HCT116 (cell line): ENCODE measurements at regions not wholly inside any gene's neighbourhood (a gene's known extent, or its start where the extent isn't known, plus 50 kb on each side); places are given as distances from the start of the nearest gene placed in this dataset.
"Not testable (repeated sequence)": the region's sequence is repeated elsewhere in the genome, so short reads cannot be mapped to it uniquely, and the experiment has no call there.

ENCODE experiments used
- ATAC-seq: fragments of 200-7000 bp; cut with Tn5 transposase; 2 replicates; pipeline ENCODE4 v1.9.1; 2020; ENCODE audit warnings: mild to moderate bottlenecking, moderate library complexity
- BruUV-seq: library from RNA; stranded (reverse); fragments of 400-500 nt; replicated peaks from 2 replicates; lab custom pipeline; 2021; lab: Mats Ljungman, UMichigan
- CTCF ChIA-PET: fragments of 300-600 bp; sonication (Branson Sonifier 250); formaldehyde crosslinking; loops from one replicate; lab custom pipeline; 2021; ENCODE audit warnings: antibody characterized with exemption; lab: Charles Lee
- POLR2A ChIA-PET: fragments of 300-600, 350-600 bp; sonication (Branson Sonifier 250); formaldehyde crosslinking; loops from one replicate; lab custom pipeline; 2021; ENCODE audit warnings: antibody characterized with exemption; lab: Charles Lee
- RAD21 ChIA-PET, 2 experiments: fragments of 300-600 bp; sonication (Branson Sonifier 250); formaldehyde crosslinking; loops; one replicate each; lab custom pipeline; 2023; ENCODE audit warnings: low total read pairs in 2 of 2; ENCODE audit not compliant: uncharacterized antibody in 2 of 2, unreplicated experiment in 2 of 2, low non-redundant PET in 1 of 2; lab: Charles Lee
- DNase-seq: peaks from one replicate; pipeline ENCODE4 v3.0.0-alpha.2; 2010; ENCODE audit warnings: low read depth, low spot score
- H2AFZ ChIP-seq: fragments of 200-600 bp; shearing (Covaris generic), sonication (generic); 2 replicates; pipeline ENCODE4 v1.6.1; 2017; ENCODE audit warnings: low read depth, mixed run types, mixed read lengths, antibody characterized with exemption, low read length; ENCODE audit not compliant: poor library complexity, severe bottlenecking
- H3K27ac ChIP-seq: 2 replicates; pipeline ENCODE4 v1.5.1; 2012; ENCODE audit warnings: low read depth, low read length
- H3K27me3 ChIP-seq: fragments of 200-600 bp; sonication (generic); 2 replicates; pipeline ENCODE4 v1.6.1; 2016; ENCODE audit warnings: mixed run types, low read length, mixed read lengths; ENCODE audit not compliant: insufficient read depth
- H3K36me3 ChIP-seq, 2 experiments: fragments of 200-500 bp in 1 of 2; fragments of 200-600 bp in 1 of 2; sonication (Bioruptor generic) in 1 of 2; sonication (generic) in 1 of 2; 2 replicates each; pipeline versions ENCODE4 v1.5.1 to v1.6.1; 2014 to 2016; ENCODE audit warnings: low read length in 2 of 2, inconsistent platforms in 1 of 2, mixed read lengths in 1 of 2, mixed run types in 1 of 2; ENCODE audit not compliant: insufficient read depth in 2 of 2, control insufficient read depth in 1 of 2
- H3K4me1 ChIP-seq, 2 experiments: fragments of 200-600 bp in 1 of 2; sonication (generic) in 1 of 2; 2 replicates each; pipeline versions ENCODE4 v1.5.1 to v1.6.1; 2012 to 2017; ENCODE audit warnings: low read length in 2 of 2, inconsistent platforms in 1 of 2, mild to moderate bottlenecking in 1 of 2, mixed read lengths in 1 of 2, mixed run types in 1 of 2, moderate library complexity in 1 of 2; ENCODE audit not compliant: insufficient read depth in 2 of 2, control insufficient read depth in 1 of 2
- H3K4me2 ChIP-seq: fragments of 200-600 bp; sonication (generic); 2 replicates; pipeline ENCODE4 v1.6.1; 2017; ENCODE audit warnings: mixed run types, low read length, mixed read lengths
- H3K4me3 ChIP-seq, 2 experiments: fragments of 200-600 bp in 1 of 2; sonication (generic) in 1 of 2; replicated peaks in 1 of 2; 2 replicates each; pipeline ENCODE4 v1.5.1; 2011 to 2016; ENCODE audit warnings: low read length in 2 of 2, control low read depth in 1 of 2, low read depth in 1 of 2, mild to moderate bottlenecking in 1 of 2, mixed read lengths in 1 of 2, mixed run types in 1 of 2
- H3K79me2 ChIP-seq: fragments of 200-600 bp; sonication (generic); 2 replicates; pipeline ENCODE4 v1.6.1; 2017; ENCODE audit warnings: mild to moderate bottlenecking, mixed run types, low read length, moderate library complexity, mixed read lengths; ENCODE audit not compliant: insufficient read depth
- H3K9ac ChIP-seq: fragments of 200-600 bp; sonication (generic); 2 replicates; pipeline ENCODE4 v1.6.1; 2016; ENCODE audit warnings: low read length, mixed read lengths
- H3K9me2 ChIP-seq: fragments of 200-600 bp; sonication (generic), shearing (Covaris generic); 2 replicates; pipeline ENCODE4 v1.6.1; 2017; ENCODE audit warnings: mixed run types, mild to moderate bottlenecking, moderate library complexity; ENCODE audit not compliant: insufficient read depth
- H3K9me3 ChIP-seq, 2 experiments: fragments of 200-500 bp in 1 of 2; fragments of 200-600 bp in 1 of 2; sonication (Bioruptor generic) in 1 of 2; sonication (generic) in 1 of 2; 2 replicates each; pipeline ENCODE4 v1.6.1; 2014 to 2017; ENCODE audit warnings: low read length in 2 of 2, mixed read lengths in 2 of 2, inconsistent platforms in 1 of 2, low read depth in 1 of 2, mild to moderate bottlenecking in 1 of 2, mixed run types in 1 of 2, moderate library complexity in 1 of 2; ENCODE audit not compliant: control insufficient read depth in 1 of 2, insufficient read depth in 1 of 2
- H4K20me1 ChIP-seq: fragments of 200-600 bp; sonication (generic), shearing (Covaris generic); 2 replicates; pipeline ENCODE4 v1.6.1; 2017; ENCODE audit warnings: mixed run types, mild to moderate bottlenecking, moderate library complexity; ENCODE audit not compliant: insufficient read depth
- CBX3 ChIP-seq: IDR thresholded peaks from 2 replicates; pipeline ENCODE4 v1.6.1; 2012; ENCODE audit warnings: low read depth
- CEBPB ChIP-seq: IDR thresholded peaks from 2 replicates; pipeline ENCODE4 v1.6.1; 2012; ENCODE audit warnings: low read depth
- CTCF ChIP-seq, 3 experiments: fragments of 200-600 bp in 1 of 3; sonication (generic) in 1 of 3; IDR thresholded peaks in 2 of 3; conservative IDR thresholded peaks in 1 of 3; 2 replicates each; pipeline ENCODE4 v1.5.1; 2012 to 2017; ENCODE audit warnings: low read depth in 2 of 3, low read length in 2 of 3, antibody characterized with exemption in 1 of 3, borderline replicate concordance in 1 of 3, control low read depth in 1 of 3, mild to moderate bottlenecking in 1 of 3, mixed read lengths in 1 of 3, mixed run types in 1 of 3, moderate library complexity in 1 of 3; ENCODE audit not compliant: insufficient read depth in 1 of 3
- EGR1 ChIP-seq: IDR thresholded peaks from 2 replicates; pipeline ENCODE4 v1.6.1; 2012; ENCODE audit warnings: low read depth
- ELF1 ChIP-seq: IDR thresholded peaks from 2 replicates; pipeline ENCODE4 v1.6.1; 2012; ENCODE audit warnings: low read depth, borderline replicate concordance
- EZH2 ChIP-seq: fragments of 200-600 bp; sonication (generic); IDR thresholded peaks from 2 replicates; pipeline ENCODE4 v1.6.1; 2017; ENCODE audit warnings: antibody characterized with exemption, mixed run types
- EZH2phosphoT487 ChIP-seq: fragments of 200-600 bp; IDR thresholded peaks from 2 replicates; pipeline ENCODE4 v1.6.1; 2018; ENCODE audit warnings: antibody characterized with exemption, borderline replicate concordance
- JUND ChIP-seq: IDR thresholded peaks from 2 replicates; pipeline ENCODE4 v1.6.1; 2012
- POLR2AphosphoS5 ChIP-seq: IDR thresholded peaks from 2 replicates; pipeline ENCODE4 v1.6.1; 2011; ENCODE audit warnings: mild to moderate bottlenecking, low read depth, low read length, moderate library complexity
- SIN3A ChIP-seq: IDR thresholded peaks from 2 replicates; pipeline ENCODE4 v1.6.1; 2012; ENCODE audit warnings: low read depth
- SP1 ChIP-seq: IDR thresholded peaks from 2 replicates; pipeline ENCODE4 v1.6.1; 2012; ENCODE audit warnings: low read depth
- SRF ChIP-seq: IDR thresholded peaks from 2 replicates; pipeline ENCODE4 v1.6.1; 2012; ENCODE audit warnings: low read depth
- TCF7L2 ChIP-seq: IDR thresholded peaks from 2 replicates; pipeline ENCODE4 v1.7.0; 2011; ENCODE audit warnings: borderline replicate concordance, inconsistent platforms; ENCODE audit not compliant: insufficient read depth, insufficient read length; ENCODE audit errors: extremely low read depth
- YY1 ChIP-seq: IDR thresholded peaks from 2 replicates; pipeline ENCODE4 v1.6.1; 2011; ENCODE audit warnings: low read length, low read depth, moderate library complexity, mild to moderate bottlenecking; ENCODE audit not compliant: insufficient replicate concordance; ENCODE audit errors: extremely low read depth
- ZNF274 ChIP-seq: fragments of 200-500 bp; sonication (Bioruptor generic); IDR thresholded peaks from 2 replicates; pipeline ENCODE4 v1.6.1; 2014; ENCODE audit warnings: mild to moderate bottlenecking, low read depth, low read length, inconsistent platforms
- intact Hi-C: fragments of 100-400 bp; cut with micrococcal nuclease; formaldehyde crosslinking; loops from 2 replicates; pipeline ENCODE4 v1.10.0; 2022
- TF ChIP-seq, protein P1 (sequence below): IDR thresholded peaks from 2 replicates; pipeline ENCODE4 v1.6.1; 2012; ENCODE audit warnings: low read depth
- TF ChIP-seq, protein P2 (sequence below): IDR thresholded peaks from 2 replicates; pipeline ENCODE4 v1.6.1; 2012

- Histone ChIP-seq H3K9ac (no peak overlapping the region), H2AFZ (no peak overlapping the region), H4K20me1 (no peaks in the 10 kb centered on the region), H3K4me1 (no peaks in the 10 kb centered on the region), H3K79me2 (no peaks in the 10 kb centered on the region), H3K9me2 (no peaks in the 10 kb centered on the region), H3K9me3 (no peaks in the 10 kb centered on the region; a peak in 1 of 4 replicates), H3K27me3 (no peaks in the 10 kb centered on the region), H3K4me2 (no peak overlapping the region), H3K27ac (no peak overlapping the region), H3K36me3 (no peaks in the 10 kb centered on the region), H3K4me3 (no peak overlapping the region)
- intact Hi-C loops = no loop called here
- ATAC-seq (no peak), DNase-seq (no peak)
- TF ChIP-seq CEBPB (no peak), YY1 (no peak), EZH2phosphoT487 (no peak), SIN3A (no peak), SRF (no peak), ELF1 (no peak), POLR2AphosphoS5 (no peak), CBX3 (no peak), CTCF (IDR thresholded peaks at IDR 0.05 in 2 of 3, conservative IDR thresholded peaks at IDR 0.05 in 1 of 3; ENCODE audit: borderline replicate concordance in 1 of 3, insufficient read depth in 1 of 3, low read depth in 2 of 3, low read length in 2 of 3) (no peak), EGR1 (no peak), ZNF274 (no peak), JUND (no peak), SP1 (no peak), TCF7L2 (no peak), EZH2 (no peak)
- TF ChIP-seq, protein P1, sequence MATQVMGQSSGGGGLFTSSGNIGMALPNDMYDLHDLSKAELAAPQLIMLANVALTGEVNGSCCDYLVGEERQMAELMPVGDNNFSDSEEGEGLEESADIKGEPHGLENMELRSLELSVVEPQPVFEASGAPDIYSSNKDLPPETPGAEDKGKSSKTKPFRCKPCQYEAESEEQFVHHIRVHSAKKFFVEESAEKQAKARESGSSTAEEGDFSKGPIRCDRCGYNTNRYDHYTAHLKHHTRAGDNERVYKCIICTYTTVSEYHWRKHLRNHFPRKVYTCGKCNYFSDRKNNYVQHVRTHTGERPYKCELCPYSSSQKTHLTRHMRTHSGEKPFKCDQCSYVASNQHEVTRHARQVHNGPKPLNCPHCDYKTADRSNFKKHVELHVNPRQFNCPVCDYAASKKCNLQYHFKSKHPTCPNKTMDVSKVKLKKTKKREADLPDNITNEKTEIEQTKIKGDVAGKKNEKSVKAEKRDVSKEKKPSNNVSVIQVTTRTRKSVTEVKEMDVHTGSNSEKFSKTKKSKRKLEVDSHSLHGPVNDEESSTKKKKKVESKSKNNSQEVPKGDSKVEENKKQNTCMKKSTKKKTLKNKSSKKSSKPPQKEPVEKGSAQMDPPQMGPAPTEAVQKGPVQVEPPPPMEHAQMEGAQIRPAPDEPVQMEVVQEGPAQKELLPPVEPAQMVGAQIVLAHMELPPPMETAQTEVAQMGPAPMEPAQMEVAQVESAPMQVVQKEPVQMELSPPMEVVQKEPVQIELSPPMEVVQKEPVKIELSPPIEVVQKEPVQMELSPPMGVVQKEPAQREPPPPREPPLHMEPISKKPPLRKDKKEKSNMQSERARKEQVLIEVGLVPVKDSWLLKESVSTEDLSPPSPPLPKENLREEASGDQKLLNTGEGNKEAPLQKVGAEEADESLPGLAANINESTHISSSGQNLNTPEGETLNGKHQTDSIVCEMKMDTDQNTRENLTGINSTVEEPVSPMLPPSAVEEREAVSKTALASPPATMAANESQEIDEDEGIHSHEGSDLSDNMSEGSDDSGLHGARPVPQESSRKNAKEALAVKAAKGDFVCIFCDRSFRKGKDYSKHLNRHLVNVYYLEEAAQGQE = no peak
- TF ChIP-seq, protein P2, sequence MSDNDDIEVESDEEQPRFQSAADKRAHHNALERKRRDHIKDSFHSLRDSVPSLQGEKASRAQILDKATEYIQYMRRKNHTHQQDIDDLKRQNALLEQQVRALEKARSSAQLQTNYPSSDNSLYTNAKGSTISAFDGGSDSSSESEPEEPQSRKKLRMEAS = no peak
- RAD21 ChIA-PET = no interaction called here
- POLR2A ChIA-PET = no interaction called here
- no TSS peak for BruUV-seq
- CTCF ChIA-PET = no interaction called here
These were observed 249.4 kb downstream of the ANKRD30B start for GRCh38 chr18:14997357-14997756.

- H3K9me2 ChIP-seq, DNase-seq, CTCF ChIA-PET, ATAC-seq, H2AFZ ChIP-seq, H3K79me2 ChIP-seq, H3K4me2 ChIP-seq, H3K9me3 ChIP-seq, POLR2A ChIA-PET, H4K20me1 ChIP-seq, H3K9ac ChIP-seq, BruUV-seq, H3K4me3 ChIP-seq, H3K27me3 ChIP-seq, H3K27ac ChIP-seq, intact Hi-C loops, H3K36me3 ChIP-seq, H3K4me1 ChIP-seq, RAD21 ChIA-PET: not testable (repeated sequence)
These were observed 249.9 kb downstream of the ANKRD30B start for GRCh38 chr18:14997899-14998298.
